Coronary artery (tissue), 2 donors: ENCODE measurements at regions not wholly inside any gene's neighbourhood (a gene's known extent, or its start where the extent isn't known, plus 50 kb on each side); places are given as distances from the start of the nearest gene placed in this dataset.

Experiments used
- DNase-seq: peaks from one replicate; pipeline ENCODE4 v3.0.0-alpha.2; 2017; ENCODE audit warnings: low spot score
- H3K27ac ChIP-seq, 2 donors: fragments of 200-600 bp; sonication (generic); one replicate each; pipeline ENCODE4 v1.5.1; 2016 to 2019
- H3K4me3 ChIP-seq: fragments of 200-600 bp; sonication (generic); 2 replicates; pipeline ENCODE4 v1.5.1; 2016; ENCODE audit warnings: mild to moderate bottlenecking, moderate library complexity
- TF ChIP-seq, protein P1 (sequence below): fragments of 200-600 bp; sonication (generic); IDR thresholded peaks from one replicate; pipeline ENCODE4 v1.5.1; 2019; ENCODE audit warnings: antibody characterized with exemption

DNA sequence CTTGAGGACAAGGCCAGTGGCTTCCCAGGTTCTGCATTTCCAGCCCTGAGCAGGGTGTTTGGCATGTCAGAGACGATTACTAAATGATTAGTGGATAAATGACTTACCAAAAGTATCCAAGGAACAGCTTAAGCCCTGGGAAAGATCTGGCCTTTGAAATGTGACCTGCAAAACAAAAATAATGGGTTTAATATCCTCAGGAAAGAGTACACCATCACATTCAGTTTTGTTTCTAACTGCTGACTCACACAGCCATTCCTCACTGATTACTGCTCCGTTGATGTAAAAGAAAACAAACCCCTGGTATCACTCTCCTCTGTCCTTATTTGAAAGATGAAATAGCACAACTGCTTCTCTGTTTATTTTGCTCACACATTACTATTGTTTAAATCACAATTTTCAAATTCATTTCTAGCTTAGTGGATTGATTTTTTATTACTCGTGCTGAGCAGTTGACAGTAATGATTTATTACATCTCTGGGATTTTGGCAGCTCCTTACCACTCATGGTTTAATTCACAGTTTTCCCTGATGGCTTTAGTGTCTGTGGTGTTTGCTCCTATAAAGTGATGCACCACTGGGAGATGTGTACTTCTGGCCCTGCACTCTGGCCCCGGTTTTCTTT, 117.0 kb downstream of the CBLL2 start:
- DNase-seq, result no peak
- TF ChIP-seq, protein P1, sequence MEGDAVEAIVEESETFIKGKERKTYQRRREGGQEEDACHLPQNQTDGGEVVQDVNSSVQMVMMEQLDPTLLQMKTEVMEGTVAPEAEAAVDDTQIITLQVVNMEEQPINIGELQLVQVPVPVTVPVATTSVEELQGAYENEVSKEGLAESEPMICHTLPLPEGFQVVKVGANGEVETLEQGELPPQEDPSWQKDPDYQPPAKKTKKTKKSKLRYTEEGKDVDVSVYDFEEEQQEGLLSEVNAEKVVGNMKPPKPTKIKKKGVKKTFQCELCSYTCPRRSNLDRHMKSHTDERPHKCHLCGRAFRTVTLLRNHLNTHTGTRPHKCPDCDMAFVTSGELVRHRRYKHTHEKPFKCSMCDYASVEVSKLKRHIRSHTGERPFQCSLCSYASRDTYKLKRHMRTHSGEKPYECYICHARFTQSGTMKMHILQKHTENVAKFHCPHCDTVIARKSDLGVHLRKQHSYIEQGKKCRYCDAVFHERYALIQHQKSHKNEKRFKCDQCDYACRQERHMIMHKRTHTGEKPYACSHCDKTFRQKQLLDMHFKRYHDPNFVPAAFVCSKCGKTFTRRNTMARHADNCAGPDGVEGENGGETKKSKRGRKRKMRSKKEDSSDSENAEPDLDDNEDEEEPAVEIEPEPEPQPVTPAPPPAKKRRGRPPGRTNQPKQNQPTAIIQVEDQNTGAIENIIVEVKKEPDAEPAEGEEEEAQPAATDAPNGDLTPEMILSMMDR, result no peak
- Histone ChIP-seq H3K27ac (no peak overlapping the region), H3K4me3 (no peak overlapping the region)

DNA sequence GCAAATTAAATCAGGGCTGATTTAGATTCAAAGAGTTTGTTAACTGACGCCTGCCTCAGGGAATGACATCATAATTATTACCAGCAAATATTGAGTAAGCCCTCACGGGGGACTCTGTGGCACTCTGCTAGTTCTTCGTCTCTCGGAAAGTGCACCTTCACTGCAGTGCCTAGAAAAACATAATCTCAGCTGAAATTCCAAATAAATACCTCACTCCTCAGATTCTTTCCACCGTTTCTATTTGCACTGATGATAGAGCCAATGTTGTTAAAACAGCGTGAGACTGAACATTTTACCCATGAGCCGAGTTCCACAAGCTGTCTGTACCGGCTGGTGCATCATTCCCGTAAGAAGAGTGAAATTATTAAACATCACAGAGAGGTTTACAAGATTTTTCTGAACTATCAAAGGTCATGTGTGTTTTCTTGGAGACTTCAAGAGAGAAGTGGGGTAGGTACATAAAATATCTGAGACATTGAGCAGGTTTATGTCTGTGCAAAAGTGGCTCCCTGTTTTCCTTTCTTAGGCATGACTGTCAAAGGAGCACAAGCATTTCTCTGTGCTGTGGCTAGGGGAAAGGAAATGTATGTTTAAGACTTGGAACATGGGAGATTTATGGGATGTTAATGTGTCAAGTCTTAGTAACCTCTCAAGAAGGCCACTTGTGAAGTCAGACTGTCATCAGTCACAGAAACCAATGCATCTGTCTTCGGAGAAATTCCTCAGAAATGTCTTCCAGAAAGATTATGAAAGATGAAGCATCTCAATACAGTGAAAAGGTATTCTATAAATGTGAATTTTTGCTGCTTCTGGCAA, 119.6 kb downstream of the CBLL2 start:
- TF ChIP-seq, protein P1, result no peak
- no peak for DNase-seq
- Histone ChIP-seq H3K27ac (no peak overlapping the region), H3K4me3 (peak overlapping the region; percentile 17)

DNA sequence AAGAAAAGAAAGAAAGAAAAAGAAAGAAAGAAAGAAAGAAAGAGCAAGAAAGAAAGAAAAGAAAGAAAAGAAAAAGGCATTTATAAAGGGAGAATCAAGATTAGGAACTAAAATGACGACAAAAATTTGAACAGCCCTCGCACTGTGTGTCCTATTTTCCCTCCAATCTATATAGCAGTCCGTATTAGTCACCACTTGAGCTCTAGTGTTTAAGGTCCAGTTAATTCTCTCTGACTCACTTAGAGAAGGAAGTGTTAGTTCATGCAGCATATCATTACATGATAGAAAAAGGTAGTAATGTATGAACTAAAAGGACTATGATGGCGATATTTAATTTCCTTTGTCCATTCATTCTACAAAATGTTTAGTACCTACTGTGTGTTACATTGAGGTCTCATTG, 122.7 kb downstream of the CBLL2 start:
- no peak for DNase-seq
- TF ChIP-seq, protein P1, result no peak
- Histone ChIP-seq H3K4me3 (no peak overlapping the region), H3K27ac (no peak overlapping the region)

DNA sequence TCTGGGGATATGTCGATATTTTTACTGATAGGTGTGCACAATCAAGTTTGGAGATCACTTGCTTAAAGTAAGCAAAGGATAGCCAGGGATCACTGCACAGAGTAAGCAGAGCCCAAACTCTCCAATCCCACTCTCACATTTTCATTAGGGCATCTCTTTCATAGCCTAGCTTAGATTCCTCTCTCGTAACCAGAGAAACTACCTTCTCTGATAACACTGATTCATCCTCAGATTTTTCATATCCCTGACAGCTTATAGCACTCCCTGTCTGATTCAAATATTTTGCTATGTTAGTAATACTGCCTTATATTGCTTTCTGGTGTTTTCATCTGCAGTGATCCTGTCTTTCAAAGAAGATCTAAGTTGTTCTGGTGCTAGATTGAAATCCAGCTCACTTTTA, 123.7 kb downstream of the CBLL2 start:
- DNase-seq, result no peak
- Histone ChIP-seq H3K4me3 (no peak overlapping the region), H3K27ac (no peak overlapping the region)
- TF ChIP-seq, protein P1, result no peak

DNA sequence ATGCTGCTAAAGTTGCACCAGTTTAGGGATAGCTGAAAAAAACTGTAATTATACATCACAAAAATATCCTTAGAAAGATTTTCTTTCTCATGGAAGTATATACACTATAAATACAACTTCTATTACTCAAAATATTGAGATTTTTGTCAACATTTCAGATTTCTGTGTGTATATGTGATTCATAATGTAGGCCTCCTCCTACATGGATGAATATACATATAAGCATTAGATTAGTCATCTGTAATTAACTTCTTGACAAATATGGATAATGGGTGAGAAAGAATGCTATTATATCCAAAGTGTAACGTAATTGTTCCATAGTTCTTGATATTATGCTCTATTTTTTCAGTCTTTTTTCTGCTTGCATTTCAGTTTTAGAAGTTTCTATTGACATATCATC, 124.9 kb downstream of the CBLL2 start:
- no peak overlapping the region for H3K4me3 ChIP-seq
- DNase-seq, result no peak
- H3K27ac ChIP-seq, result no peak overlapping the region
- TF ChIP-seq, protein P1, result no peak

DNA sequence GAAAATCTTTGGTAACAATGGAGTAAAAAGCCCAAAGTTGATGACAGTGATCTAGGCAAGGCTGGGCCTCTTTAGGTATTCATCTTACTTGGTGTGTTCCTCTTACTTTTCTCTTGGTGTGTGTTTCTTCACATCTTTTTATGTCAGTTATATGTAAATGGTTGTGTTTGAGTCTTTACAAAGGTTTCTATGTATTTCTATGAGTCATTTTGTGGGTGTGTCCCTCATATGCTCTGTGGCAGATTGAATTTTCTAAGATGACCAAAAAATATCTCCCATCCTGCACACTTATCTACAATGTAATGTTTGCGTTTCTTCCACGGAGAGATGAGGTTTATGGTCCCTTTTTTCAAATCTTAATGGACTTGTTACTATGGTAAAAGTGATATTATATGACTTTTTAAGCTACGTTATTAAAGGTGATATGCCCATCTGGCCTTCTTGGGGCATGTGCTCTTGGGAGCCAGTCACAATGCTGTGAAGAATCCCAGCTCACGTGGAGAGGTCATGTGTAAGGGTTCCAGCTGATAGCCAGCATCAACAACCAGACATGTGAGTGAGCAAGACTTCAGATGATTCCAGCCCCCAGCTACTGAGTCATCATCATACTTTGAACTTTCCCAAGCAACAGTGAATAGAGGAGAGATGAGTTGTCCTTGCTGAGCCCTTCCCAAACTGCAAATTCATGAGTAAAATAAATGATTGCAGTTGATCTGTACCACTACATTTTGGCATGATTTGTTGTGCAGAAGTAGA, 126.9 kb downstream of the CBLL2 start:
- Histone ChIP-seq H3K4me3 (no peak overlapping the region), H3K27ac (no peak overlapping the region)
- DNase-seq, result no peak
- TF ChIP-seq, protein P1, result no peak
